ENCODE measurements at regions not wholly inside any gene's neighbourhood (a gene's known extent, or its start where the extent isn't known, plus 50 kb on each side); places are given as distances from the start of the nearest gene placed in this dataset.
"Not testable (repeated sequence)": the region's sequence is repeated elsewhere in the genome, so short reads cannot be mapped to it uniquely, and the experiment has no call there.

GRCh38 chr1:184184614-184185013 lies 133.1 kb downstream of the TSEN15 start:
- DNase-seq: not testable (repeated sequence)

GRCh38 chr1:184185347-184185746 lies 133.8 kb downstream of the TSEN15 start:
- no peak for DNase-seq

- DNase-seq: no peak
Measured at GRCh38 chr1:184186167-184186566, 134.6 kb downstream of the TSEN15 start.

GRCh38 chr1:184187097-184187496 lies 135.6 kb downstream of the TSEN15 start:
- no peak for DNase-seq

- no peak for DNase-seq
Measured at GRCh38 chr1:184188037-184188436, 136.5 kb downstream of the TSEN15 start.

- DNase-seq: no peak
Measured at GRCh38 chr1:184189361-184189760, 137.8 kb downstream of the TSEN15 start.

- no peak for DNase-seq
Measured at GRCh38 chr1:184190616-184191015, 139.1 kb downstream of the TSEN15 start.

- no peak for DNase-seq
Measured at GRCh38 chr1:184191181-184191621, 139.7 kb downstream of the TSEN15 start.

GRCh38 chr1:184192796-184193195 lies 141.3 kb downstream of the TSEN15 start:
- DNase-seq: no peak

GRCh38 chr1:184193451-184193850 lies 141.9 kb downstream of the TSEN15 start:
- DNase-seq: no peak

GRCh38 chr1:184194236-184194635 lies 142.7 kb downstream of the TSEN15 start:
- no peak for DNase-seq

- not testable (repeated sequence) for DNase-seq
Measured at GRCh38 chr1:184195722-184196121, 144.2 kb downstream of the TSEN15 start.

- DNase-seq: no peak
Measured at GRCh38 chr1:184197831-184198230, 146.3 kb downstream of the TSEN15 start.

GRCh38 chr1:184199036-184199435 lies 147.5 kb downstream of the TSEN15 start:
- no peak for DNase-seq

GRCh38 chr1:184199438-184200085 lies 148.0 kb downstream of the TSEN15 start:
- DNase-seq: no peak

- no peak for DNase-seq
Measured at GRCh38 chr1:184208622-184209021, 157.1 kb downstream of the TSEN15 start.

GRCh38 chr1:184210031-184210430 lies 158.5 kb downstream of the TSEN15 start:
- DNase-seq: no peak

- no peak for DNase-seq
Measured at GRCh38 chr1:184210862-184211261, 159.3 kb downstream of the TSEN15 start.

- DNase-seq: no peak
Measured at GRCh38 chr1:184212649-184213314, 161.3 kb downstream of the TSEN15 start.

- DNase-seq: no peak
Measured at GRCh38 chr1:184214128-184214527, 162.6 kb downstream of the TSEN15 start.

GRCh38 chr1:184215274-184215925 lies 163.9 kb downstream of the TSEN15 start:
- DNase-seq: no peak

GRCh38 chr1:184218458-184219075 lies 167.0 kb downstream of the TSEN15 start:
- no peak for DNase-seq

- no peak for DNase-seq
Measured at GRCh38 chr1:184219414-184219813, 167.4 kb upstream of the C1orf21 start.

- DNase-seq: no peak
Measured at GRCh38 chr1:184219883-184220282, 166.9 kb upstream of the C1orf21 start.

Data from activated effector memory CD4-positive, alpha-beta T cell treated with Interleukin-2 at 50 U/mL for 16 hours (primary cell).